ENCODE measurements at regions not wholly inside any gene's neighbourhood (a gene's known extent, or its start where the extent isn't known, plus 50 kb on each side); places are given as distances from the start of the nearest gene placed in this dataset.

DNA sequence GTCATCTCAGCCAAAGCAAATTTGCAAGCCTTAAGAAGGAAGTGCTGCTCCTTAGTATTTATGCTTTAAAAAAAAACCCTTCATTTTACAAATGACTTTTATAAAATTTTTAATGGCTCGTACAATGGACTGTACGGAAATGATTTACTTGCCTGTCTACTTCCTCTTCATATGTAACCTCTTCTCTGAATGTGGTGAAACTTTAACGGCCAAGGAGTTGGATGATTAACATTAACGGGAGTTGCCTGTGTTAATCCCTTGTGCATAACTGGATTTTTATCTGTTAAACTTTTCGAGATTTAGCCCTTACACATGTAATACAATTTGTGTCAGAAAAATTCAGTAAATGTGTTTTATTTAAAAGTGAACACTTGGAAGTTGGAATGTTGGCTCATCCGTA lies 429.4 kb downstream of the TBC1D4 start:
- no peak for DNase-seq (ENCODE audit: low read depth)

DNA sequence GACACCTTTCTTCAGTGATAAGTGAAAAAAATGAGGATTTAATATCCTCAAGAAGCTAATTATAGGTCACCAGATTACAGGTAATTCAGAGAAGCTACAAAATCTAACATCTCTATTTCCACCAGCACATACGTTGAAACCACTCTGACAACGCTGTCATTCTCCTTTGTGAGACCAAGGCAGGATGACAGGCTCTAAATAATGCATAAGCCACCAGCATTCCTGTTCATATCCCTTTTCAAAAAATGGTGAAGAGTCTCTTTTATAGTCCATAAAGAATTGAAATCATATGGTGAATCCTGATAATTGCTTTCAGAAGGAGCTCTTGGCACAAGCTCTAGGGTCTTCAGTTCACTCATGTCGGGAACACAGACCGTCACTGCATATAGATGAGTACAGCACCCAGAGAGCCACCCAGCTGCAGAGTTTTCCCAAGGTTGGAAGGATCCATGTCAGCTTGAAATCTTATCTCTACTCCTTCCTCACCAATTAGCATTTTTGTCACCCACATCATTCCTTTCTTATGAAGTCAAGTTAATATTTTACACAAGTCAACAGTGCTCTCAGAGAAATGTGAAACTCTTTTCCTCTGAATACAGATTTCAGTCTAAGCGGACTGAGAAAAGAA lies 431.4 kb downstream of the TBC1D4 start:
- peak; percentile 36 for DNase-seq (ENCODE audit: low read depth)

DNA sequence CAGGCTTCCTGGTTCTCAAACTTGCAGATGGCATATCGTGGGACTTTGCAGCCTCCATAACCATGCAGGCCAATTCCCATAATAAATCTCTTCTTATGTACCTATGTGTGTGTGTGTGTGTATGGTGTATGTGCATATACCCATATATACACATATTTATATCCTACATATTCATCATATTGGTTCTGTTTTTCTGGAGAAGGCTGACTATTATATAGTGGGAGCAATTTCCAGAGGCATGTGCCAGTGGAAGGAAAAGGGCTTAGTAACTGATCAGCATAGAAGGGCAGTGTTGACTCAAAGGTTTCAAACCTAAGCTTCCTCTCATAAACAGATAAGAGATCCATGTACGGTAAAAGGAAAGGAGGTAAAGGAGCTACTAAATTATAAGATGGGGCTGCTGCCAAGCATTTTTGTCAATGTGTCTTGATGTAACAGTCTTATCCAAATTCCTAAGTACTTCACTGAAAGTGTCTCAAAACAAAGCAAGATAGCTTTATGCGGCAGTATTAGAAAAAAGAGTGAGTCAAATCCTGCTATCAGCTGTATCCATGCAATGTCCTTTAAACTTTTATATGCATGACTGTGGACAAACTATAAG lies 432.1 kb downstream of the TBC1D4 start:
- no peak for DNase-seq (ENCODE audit: low read depth)

DNA sequence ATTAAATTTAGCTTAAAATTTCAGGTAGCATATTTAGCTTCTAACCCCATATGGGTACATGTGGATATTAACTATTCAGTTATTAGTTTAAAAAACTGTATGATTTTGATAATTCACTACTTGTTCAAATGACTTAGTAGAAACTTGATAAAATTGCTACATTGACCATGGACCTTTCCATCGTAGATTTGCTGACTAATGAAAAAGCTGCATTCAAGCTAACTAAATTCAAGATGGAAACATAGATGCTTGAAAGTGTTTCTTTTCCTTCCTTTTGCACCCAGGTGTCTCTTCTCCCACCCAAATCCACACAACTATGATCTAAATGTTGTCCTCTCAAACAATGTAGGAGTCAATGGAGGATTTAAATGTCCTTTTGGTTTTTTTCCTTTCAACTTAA lies 439.2 kb downstream of the TBC1D4 start:
- no peak for DNase-seq (ENCODE audit: low read depth)

DNA sequence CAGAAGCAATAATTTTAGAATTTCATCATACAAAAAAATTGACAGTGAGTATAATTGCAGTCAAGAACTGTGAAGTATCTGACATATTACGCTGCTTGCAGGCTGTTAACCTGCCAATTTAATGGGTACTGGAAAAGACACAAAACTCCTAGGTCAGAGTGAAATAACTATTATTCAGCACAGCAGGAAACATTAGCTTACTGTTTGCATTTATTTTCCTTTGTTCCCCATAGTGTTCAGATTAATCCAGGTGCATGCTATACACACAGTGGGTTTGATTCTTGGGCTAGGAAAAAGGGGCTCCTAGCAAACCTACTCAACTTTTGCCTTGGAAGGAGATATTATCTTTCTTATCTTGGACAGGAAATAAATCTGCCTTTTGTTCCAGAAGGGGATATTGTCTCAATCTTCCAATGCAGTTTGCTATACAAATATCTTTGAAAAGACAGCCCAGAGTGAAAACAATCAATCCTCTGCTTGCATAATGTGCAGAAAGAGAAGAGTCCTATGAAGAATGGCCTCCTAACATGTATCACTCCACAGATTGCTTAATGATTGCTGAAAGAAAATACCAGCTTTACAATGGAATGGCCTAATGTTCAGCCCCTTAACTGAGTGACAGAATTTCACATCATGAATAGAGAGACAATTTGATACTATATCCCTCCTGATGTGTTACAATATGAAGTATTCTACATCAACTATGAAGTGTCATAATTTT lies 443.4 kb downstream of the TBC1D4 start:
- DNase-seq (ENCODE audit: low read depth), result no peak

DNA sequence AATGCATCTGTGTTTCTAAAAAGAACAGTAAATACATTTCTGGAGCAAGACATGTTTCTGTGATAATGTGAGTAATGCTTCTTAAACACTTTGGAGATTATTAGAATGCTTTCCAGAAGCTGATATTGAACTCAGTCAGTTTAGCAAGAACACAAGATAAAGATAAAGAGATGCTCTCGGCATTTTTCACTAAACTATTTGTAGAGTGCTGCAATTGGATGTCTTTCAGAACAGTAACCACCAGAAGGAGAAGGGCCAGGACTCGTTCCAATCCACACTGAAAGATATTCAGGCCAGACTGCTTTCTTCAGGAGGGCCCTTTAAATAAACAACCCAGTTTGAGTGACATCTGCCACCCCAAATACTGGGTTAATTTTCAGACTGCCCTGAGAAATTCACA lies 456.0 kb downstream of the TBC1D4 start:
- no peak for DNase-seq (ENCODE audit: low read depth)

DNA sequence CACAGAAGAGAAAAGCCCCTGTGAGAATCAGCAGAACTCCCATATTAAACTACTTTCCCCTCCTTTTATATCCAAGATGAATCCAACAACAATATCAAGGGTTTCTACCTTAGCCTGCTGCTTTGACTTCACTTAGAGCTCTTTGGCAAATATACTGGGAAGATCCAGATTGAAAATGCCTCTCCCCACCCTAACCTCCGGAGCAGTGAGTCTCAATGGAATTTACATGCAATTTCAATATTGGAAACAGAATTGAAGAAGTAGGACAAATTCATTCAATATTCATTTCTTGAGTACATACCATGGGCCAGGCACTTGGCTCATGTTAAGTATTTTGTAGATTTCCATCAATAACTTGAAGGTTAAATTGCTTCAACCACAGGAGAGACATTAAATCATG lies 457.4 kb downstream of the TBC1D4 start:
- DNase-seq (ENCODE audit: low read depth), result no peak

DNA sequence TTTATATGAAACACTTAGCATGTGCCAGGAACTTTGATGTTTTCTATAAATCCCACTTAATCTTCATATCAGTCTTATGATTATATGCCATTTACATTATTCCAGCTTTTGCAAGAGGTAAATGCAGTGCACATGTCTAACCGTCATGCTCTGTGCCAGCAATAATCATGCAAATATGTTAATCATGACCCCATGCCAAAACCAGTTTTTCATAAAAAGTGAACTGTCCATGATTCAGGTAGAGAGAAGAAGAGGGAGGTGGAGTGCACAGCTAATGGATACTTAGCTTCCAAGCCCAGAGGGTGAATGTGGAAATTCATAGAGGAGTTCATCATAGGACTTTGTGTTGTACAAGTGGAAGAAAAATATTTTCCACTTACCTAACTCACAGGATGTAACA lies 458.4 kb downstream of the TBC1D4 start:
- DNase-seq (ENCODE audit: low read depth), result no peak

DNA sequence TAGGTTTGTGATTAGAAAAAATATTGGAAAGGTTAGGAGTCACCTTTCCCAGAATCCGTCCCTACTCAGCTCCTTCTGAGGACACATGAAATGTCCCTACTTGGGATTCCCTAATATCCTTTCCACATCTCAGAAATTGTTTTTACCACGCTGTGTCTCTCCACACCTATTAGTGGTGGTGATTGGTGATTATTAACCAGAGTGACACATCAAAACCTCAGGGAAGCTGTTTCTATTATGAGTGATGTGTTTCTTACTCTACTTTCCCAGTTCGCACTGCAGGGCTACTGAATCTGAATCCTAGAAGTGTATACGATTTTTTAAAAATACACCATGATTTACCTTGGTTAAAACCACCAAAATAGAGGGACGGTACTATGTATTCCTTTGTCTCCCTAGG lies 460.8 kb downstream of the TBC1D4 start:
- no peak for DNase-seq (ENCODE audit: low read depth)

DNA sequence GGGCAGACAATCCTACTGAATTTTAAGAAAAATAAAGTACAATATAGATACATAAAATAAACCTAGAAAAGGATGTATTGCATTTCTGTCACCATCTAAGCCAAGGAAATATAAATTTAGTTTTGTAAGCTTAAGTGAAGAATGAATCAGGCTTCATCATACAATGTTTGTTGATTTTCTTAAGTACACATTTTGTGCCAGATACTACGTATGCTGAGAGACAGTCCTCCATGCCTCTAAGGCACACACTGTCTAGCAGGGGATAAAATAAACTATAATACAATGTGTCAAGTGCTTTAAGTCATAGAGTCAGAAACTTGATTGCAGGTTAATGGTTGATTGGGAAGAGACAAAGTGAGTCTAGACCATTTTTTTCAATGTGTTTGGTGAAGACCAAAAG lies 465.7 kb downstream of the TBC1D4 start:
- DNase-seq (ENCODE audit: low read depth), result no peak

DNA sequence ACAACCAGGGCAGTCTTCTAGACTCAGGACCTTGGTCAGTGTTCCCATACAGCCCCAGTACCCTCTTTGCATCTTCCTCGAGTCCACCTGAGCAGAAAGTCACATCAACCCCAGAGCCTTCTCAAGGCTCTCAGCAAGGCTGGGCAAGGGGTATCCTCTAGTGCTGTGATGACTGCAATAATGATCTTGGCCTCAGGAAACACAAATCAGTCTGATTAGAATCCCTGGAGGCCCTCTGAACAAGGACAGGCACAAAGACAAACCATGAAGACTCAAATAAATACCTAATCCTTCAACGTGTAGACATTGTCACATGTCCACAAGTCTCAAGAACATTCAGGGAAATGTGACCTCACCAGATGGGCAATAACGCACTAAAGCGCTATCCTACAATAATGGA lies 468.2 kb downstream of the TBC1D4 start:
- no peak for DNase-seq (ENCODE audit: low read depth)

DNA sequence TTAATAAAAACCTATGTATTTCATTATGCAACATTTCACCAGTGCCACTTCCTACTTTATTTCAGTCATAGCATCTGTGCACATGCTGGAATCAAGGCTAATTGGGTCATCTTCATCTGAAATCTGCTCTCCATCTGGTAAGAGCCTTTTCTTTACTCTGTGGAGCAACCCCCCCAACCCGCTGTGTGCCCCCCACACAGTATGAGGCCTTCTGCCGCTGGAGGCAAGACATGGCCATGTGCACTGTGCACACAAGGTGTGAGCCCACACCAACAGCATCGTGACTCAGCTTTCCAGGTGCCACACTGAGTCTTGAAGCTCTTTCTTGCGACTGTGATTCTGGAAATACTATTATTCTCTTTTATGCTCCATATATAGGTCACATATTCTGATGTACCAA lies 471.0 kb downstream of the TBC1D4 start:
- no peak for DNase-seq (ENCODE audit: low read depth)

DNA sequence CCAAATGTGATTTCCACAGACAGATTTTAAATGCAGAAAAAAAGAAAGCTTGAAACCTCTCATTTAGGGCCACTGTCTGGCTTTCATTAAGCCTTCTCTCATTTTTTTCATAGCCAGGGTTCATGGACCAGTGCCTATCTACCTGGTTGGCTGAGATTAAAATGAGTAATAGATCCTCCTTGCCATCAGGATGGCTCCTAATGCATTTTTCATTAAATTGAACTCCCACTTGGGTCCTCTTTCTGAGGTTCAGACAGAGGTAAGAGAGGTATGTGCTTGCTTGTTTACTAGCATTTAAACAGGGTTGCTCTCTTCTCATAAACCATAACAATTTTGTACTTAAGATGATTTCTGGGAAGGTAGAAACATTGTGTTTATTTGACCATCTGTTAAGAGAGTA lies 473.0 kb downstream of the TBC1D4 start:
- no peak for DNase-seq (ENCODE audit: low read depth)

DNA sequence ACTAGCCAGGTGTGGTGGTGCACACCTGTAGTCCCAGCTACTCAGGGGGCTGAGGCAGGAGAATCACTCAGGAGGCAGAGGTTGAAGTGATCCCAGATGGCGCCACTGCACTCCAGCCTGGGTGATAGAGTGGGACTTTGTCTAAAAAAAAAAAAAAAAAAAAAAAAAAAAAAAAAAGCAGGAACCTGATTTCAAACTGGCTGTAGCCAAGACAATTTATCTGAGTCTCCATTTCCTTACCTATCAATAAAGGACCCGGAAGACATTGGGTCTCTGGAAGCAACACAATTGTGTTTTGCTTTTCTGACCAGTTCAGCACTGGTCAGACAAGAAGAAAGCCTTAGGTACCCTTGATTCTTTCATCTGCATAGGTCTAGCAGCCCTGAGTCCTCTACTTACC lies 491.0 kb downstream of the TBC1D4 start:
- DNase-seq (ENCODE audit: low read depth), result no peak

DNA sequence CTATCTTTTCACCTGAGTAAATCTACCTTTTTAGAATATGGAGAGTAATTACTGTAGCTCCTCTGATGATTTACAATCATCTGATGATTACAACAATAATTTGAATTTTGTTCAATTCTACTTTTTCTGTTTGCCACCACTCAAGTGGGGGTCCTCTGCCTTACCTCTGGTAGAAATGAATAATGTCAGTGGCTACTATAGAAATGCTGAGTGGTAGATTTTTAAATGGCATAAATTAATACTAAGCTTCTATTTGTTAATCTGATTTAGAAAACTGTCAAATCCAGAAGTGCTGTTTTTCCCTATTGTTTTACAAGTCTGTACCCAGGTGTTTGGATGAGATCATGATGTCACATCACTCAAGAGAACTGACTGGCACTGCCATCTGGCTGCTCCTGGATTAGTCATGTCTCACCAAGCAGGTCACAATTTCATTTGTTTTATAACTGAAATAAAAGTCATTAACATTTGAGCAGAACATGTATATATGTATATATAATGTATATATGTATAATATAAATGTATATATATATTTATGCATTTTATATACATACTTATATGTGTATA lies 494.8 kb downstream of the TBC1D4 start:
- DNase-seq (ENCODE audit: low read depth), result no peak

DNA sequence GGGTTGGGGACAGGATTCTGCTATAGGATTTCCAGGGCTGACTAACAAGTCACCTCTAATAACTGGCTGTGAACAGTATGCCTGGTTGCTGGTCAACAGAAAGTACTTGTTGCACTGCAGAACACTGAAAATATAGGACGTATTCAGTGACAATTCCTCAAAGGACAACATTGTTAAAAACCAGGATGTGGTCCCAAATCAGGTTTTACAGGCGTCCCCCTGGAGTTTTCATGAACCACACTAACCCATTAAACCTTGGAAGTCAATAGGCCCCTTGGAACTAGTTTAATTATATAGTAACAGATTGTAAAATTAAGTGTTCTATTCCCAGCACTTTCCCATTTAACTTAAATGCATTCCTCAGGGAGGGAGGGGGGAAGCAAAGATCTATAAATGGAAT lies 495.4 kb downstream of the TBC1D4 start:
- no peak for DNase-seq (ENCODE audit: low read depth)

DNA sequence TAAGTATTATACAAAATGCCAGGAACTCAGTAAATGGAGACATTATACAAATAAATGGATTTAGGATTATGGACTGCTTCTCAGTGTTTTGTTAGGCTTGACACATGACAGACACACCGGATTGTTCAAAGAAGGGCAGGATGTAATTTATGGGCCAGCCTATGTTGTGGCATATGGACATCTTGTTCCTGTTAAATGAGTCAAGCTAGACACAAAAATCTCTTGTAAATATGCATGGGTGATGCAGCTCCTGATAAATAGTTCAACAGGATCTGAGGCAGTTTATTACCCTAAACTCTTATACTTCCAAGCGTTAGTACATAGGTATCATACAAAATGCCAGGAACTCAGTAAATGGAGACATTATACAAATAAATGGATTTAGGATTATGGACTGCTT lies 502.3 kb downstream of the TBC1D4 start:
- DNase-seq (ENCODE audit: low read depth), result no peak

DNA sequence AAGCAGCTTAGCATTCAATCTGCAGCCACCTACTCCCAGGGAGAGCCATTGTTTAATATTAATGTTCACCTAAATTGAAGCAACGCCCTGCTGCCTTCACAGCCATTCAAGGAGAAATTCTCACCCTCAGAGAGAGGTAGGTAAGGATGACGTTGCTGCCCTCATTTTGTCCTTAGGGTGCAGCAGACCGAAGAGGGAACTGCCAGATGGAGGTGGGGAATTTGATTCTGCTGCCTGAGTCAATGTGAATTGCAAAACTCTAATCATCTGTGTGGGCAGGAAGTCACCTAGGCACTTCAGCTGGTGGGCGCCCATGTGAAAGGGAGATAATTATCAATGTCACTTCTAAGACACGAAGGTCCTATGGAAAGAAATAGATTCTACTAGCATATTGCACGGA lies 503.4 kb downstream of the TBC1D4 start:
- DNase-seq (ENCODE audit: low read depth), result no peak

DNA sequence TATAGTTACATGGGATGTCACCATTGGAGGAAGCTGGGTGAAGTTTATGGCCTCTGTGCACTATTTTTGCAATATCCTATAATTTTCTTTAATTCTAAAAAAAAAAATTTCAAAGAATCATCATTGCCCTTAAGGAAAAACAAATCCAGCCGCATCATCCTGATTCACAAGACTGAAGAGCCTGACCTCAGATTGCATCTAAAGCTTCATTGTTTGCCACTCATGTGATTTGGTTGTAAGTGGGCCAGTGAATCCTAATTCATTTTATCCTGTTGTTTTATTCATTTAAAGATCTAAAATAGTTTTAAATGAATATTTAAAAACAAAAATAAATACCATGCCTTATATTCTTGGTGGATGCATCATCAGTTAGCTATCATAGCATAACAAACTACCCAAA lies 504.5 kb downstream of the TBC1D4 start:
- DNase-seq (ENCODE audit: low read depth), result no peak

DNA sequence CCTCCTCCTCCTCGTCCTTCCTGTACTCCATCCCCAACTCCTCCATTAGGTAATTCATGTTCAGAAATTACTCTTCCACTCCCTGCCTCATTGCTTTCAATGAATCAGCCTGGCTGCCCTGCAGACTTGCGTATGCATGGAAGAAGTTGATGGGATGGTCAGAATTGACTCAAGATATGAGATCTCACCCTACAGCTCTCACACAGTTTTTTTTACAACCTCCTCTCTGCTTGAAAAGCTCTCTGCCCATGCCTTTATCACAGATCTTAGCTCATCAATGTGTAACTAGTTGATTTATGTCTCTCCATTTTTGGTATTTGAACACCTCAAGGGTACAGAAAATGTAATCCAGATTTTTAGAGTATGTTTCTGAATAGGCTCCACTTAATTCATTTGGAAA lies 506.9 kb downstream of the TBC1D4 start:
- DNase-seq (ENCODE audit: low read depth), result no peak

DNA sequence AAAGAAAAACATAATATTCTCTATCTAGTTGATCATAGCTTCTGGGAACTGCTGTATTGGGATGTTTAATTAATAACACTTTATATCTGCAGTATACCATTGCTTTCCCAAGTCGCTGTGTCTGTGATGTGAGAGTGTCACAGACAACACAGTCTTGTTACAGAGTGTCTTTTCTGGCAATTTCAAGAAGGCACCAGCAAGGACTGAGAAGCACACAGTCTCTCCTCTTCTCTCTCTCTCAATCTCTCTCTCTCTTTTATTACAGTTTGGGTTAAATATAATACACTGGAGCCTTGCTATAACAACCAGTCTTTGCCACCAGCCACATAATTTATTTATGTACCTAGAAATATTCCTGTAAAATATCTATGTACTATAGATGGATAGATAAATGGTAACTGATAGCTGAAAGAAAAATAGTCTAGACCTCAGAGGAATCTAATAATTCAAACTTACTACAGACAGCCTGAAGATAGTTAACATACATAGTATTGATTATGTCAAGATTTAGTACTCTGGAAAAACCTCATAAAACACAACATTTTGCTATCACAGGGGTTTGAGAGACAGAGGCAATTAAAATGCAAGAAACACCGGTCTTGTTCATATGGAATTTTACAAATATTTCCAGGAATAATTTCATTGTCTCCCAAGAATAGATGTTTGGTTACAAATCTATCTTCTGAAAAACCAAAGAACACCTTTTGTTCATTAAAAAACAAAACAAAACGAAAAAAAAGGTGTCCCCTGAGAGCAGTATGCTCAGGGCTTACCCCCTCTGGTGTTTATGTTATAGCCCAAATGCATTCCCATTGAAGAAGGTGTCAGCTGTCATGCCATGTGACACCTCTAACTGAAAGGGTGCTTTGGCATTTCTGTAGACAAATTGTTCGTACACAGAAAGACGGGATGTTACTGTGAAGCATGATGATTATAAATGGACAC lies 507.8 kb downstream of the TBC1D4 start:
- DNase-seq (ENCODE audit: low read depth), result no peak

DNA sequence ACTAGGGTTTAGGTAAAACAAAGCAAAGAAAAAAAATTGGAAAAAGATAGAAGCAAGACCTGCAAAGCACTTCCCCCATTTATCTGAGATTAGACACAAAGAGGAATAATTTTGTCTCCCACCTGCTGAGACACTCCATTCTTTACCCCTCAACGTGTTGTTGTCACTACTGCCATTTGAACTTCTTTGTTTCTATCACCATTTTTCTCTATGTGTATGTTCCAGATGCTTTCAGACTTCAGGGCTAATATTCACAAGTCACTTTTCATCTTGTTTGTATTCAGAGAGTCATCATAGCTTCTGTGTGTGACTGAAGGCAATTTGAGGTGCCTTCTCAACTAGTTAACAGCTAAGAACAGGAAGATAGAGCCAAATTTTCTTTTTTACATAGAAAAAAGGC lies 512.5 kb downstream of the TBC1D4 start:
- no peak for DNase-seq (ENCODE audit: low read depth)

Measured in forelimb muscle (tissue), 1 donor.